GM12873 (cell line): ENCODE measurements at regions not wholly inside any gene's neighbourhood (a gene's known extent, or its start where the extent isn't known, plus 50 kb on each side); places are given as distances from the start of the nearest gene placed in this dataset.

Experiments used
- TF ChIP-seq, protein P1 (sequence below): IDR thresholded peaks from 2 replicates; pipeline ENCODE4 v1.5.1; 2012; ENCODE audit warnings: low read depth, mild to moderate bottlenecking, moderate library complexity, low read length, control low read depth; ENCODE audit not compliant: insufficient read depth; ENCODE audit errors: missing control alignments

DNA sequence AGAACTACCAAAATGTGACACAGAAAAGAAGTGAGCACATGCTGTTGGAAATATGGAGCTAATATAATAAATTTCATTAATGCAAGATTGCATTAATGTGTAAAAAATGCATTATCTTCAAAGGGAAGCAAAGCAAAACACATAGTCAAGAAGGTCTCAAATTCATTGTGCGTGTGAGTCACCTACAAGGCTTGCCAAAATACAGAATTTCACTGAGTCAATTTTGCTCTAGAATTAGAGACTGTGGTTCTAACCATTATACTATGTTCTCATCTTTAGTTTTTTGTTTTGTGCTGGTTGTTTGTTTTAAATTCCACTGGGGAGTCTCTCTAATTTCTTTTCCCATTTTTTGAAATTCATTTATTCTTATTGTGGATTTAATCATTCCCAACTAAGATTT, 149.8 kb upstream of the SLITRK1 start:
- TF ChIP-seq, protein P1, sequence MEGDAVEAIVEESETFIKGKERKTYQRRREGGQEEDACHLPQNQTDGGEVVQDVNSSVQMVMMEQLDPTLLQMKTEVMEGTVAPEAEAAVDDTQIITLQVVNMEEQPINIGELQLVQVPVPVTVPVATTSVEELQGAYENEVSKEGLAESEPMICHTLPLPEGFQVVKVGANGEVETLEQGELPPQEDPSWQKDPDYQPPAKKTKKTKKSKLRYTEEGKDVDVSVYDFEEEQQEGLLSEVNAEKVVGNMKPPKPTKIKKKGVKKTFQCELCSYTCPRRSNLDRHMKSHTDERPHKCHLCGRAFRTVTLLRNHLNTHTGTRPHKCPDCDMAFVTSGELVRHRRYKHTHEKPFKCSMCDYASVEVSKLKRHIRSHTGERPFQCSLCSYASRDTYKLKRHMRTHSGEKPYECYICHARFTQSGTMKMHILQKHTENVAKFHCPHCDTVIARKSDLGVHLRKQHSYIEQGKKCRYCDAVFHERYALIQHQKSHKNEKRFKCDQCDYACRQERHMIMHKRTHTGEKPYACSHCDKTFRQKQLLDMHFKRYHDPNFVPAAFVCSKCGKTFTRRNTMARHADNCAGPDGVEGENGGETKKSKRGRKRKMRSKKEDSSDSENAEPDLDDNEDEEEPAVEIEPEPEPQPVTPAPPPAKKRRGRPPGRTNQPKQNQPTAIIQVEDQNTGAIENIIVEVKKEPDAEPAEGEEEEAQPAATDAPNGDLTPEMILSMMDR, result no peak

DNA sequence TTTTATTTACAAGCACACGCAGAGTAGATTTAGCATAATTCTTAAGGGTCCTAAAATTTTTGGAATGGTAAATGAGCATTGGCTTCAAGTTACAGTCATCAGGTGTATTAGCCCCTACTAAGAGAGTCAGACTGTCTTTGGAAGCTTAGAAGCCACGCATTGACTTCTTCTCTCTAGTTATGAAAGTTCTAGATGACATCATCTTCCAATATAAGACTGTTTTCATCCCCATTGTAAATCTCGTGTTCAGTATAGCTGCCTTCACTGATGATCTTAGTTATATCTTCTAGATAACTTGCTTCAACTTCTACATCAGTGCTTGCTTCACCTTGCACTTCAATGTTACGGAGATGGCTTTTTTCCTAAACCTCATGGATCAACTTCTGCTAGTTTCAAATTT, 148.8 kb upstream of the SLITRK1 start:
- TF ChIP-seq, protein P1, result no peak

DNA sequence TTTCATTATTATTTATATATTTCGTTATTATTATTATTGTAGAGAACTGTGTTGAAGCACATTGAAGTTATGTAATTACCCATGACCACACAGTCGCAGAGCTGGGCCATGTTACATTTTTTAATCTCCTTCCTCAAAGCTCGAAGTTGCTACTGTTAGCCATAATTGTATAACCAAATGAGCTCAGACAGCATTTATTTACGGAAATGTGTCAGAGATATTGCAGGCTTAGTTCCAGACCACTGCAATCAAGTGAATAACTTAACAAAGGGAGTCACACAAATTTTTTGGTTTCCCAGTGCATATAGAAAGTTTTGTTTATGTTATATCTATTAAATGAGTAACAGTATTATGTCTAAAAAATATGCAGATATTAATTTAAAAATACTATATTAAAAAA, 147.1 kb upstream of the SLITRK1 start:
- TF ChIP-seq, protein P1, result no peak

DNA sequence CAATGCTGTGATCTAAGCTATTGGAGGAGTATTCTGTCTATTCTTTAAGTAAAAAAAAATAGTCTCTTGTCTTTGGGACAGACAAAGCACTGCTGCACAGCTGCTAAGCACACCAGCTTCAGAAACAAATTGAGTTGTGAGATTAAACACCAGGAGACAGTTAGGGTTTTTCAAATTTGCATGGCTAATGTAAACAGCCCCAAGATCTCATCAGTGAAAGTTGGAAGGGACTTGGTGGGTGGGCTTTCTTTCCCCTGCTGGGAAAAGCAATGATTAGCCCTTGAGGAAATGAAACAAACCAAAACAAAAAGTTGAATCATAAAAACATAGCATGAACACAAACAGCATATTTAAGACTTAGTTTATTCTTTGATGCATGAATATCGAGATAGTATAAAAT, 143.6 kb upstream of the SLITRK1 start:
- TF ChIP-seq, protein P1, result no peak

DNA sequence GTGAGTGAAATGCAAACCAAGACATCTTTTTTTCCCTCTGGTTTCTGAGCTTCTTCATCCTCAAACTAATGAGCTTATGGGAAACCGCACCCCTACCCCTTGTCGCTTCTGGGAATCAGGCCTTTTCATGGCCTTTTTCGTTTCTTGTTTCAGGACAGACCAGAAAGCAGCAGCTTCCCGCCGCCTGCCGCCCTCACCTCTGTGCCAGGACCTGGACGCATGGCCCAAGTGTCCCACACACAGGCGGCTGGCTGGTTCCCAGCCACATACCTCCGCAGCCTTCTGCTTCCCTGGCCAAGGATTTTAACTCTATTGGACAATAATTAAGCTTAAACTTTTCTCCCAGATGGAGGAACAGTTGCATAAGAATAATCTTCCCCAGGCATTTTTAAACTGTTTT, 114.1 kb upstream of the SLITRK1 start:
- TF ChIP-seq, protein P1, result no peak

DNA sequence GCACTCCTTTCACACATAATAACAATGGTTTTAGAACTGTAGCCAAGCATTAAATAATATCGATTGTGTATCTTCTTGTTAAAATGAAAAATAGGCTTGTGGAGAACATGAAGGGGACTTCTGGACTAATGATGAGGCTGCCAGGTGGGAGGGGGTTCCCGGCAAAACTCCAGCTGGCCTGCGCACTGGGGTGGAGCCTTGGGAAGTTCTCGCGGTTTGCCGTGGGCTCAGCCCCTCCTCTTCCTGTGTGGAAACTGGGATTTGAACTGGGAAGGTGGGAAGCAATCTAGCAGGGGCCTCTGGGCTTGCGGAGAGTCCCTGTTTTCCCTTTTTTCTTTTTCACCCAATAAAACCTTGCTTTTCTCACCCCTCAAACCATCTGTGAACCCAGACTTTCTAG, 113.7 kb upstream of the SLITRK1 start:
- TF ChIP-seq, protein P1, result no peak

DNA sequence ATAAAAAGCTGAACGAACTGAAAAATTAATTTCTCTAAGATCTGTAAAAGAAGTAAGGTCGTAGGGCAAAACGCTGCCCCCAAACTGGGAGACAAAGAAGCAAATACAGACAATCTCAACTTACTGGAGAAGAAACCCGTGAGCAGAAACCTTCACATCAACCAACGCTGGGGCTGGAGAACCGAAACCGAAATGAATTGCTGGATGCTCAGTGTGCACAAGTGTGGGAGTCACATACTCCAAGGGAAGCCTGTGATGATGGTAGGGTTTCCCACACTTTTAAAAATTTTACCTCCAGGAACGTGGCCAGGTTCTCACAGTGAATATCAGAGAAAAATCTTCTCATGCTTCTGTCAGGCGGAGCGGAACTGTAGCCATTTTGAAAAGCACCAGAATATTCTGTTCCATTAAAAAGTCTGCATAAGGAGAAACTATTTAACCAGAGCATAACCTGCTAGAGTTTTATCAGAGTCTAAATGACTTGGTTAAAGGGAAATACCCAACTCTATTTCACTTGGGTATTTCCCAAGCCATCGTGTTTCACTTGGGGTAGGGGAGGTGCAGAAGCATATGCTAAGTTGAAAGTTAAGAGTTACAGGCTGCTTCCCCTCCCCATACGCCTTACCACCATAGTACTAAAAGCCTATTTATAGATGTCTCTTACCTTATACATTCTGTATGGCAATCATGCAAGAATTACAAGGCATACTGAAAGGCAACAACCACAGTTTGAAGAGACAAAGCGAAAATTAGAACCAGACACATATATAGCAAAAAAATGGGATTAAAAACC, 110.5 kb upstream of the SLITRK1 start:
- TF ChIP-seq, protein P1, result no peak

DNA sequence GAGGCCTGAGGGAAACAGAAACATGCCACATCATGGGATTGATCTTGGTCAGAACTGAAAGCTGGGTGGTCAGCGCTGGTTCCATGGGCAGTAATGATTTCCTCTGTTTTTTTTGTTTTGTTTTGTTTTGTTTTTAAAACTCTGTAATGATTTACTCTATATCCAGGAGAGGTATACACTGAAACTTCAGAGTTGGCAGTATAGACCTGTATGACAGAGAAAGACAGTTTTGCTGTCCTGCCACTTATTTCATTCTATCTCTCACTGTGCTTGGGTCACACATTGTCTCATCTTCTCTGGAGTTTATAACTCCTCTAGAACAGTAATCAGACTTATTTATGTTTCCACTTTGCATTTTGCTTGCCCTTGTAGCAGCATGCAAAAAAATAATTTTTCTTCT, 105.1 kb upstream of the SLITRK1 start:
- TF ChIP-seq, protein P1, result no peak
